ENCODE measurements at regions not wholly inside any gene's neighbourhood (a gene's known extent, or its start where the extent isn't known, plus 50 kb on each side); places are given as distances from the start of the nearest gene placed in this dataset.

DNA sequence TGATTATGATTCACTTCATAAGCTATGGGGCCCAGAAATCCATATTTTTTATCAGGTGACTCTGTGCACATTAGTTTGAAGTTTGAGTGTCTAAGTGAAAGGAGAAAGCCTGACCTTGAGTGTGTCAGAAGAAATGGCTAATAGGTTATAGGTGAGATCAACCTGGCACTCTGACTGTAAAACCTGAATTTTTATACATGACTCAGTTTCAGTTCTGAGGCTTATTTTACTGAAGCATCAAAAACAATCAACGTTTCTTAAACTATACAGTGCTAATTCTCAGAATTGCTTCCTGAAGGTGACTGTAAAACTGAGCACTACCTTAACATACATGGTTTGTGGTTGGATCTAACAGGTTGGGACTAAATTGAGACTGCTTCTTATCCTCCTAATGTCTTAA, 159.4 kb upstream of the AHR start:
- no peak for TF ChIP-seq CTCF (IDR thresholded peaks at IDR 0.05; ENCODE audit: low read length)
- no peak for TF ChIP-seq EZH2phosphoT487 (IDR thresholded peaks at IDR 0.05; ENCODE audit: low read length)
- no peak for TF ChIP-seq EZH2 (optimal IDR thresholded peaks at IDR 0.05; ENCODE audit: low read depth, low read length)

All from MM.1S (cell line).